Lower leg skin (tissue), 4 donors: ENCODE measurements at regions not wholly inside any gene's neighbourhood (a gene's known extent, or its start where the extent isn't known, plus 50 kb on each side); places are given as distances from the start of the nearest gene placed in this dataset.

ENCODE experiments used
- DNase-seq, 2 donors: peaks; one replicate each; pipeline ENCODE4 v3.0.0-alpha.2; 2019; ENCODE audit warnings: low spot score in 2 of 2
- H3K4me3 ChIP-seq: fragments of 200-600 bp; sonication (generic); 2 replicates; pipeline ENCODE4 v1.5.1; 2017; ENCODE audit warnings: mild to moderate bottlenecking, low read depth; ENCODE audit not compliant: poor library complexity, severe bottlenecking
- POLR2A ChIP-seq, 2 donors: fragments of 450-650 bp; IDR thresholded peaks; one replicate each; pipeline ENCODE4 v1.6.1; 2016 to 2017; ENCODE audit warnings: antibody characterized with exemption in 2 of 2, mild to moderate bottlenecking in 1 of 2, moderate library complexity in 1 of 2
- WGBS, 2 donors: methylation state at CpG; one replicate each; pipeline ENCODE4 v1.1.5; 2018; 5-methylcytosine and 5-hydroxymethylcytosine counted together
- intact Hi-C: fragments of 100-400 bp; cut with DNase I; formaldehyde crosslinking; loops from one replicate; pipeline ENCODE4 v1.15.0; 2023; ENCODE audit warnings: low total_unique reads
- TF ChIP-seq, protein P1 (sequence below), 3 donors: fragments of 450-650 bp; IDR thresholded peaks; one replicate each; pipeline ENCODE4 v1.5.1; 2016; ENCODE audit warnings: antibody characterized with exemption in 3 of 3, mild to moderate bottlenecking in 3 of 3, moderate library complexity in 2 of 3

DNA sequence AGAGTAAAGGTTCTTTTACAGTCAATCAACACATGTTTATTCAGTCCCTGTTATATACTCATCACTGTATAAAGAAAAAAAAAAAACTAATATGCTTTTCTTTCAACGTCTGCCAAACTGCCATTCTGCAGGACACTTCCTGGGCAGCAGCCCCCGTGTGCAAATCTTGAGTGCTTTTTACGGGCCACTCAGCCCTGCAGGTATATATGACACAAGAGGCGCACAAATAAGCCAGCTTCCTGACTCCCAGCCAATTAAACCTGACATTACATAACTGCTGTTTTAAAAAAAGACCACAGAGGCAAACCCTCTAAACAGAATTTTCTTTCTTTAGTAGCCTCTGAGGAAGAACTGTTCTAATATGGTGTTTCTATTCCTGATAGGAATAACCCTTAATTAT lies 263.0 kb upstream of the NEBL start:
- no peak overlapping the region for H3K4me3 ChIP-seq
- 22 to 30% methylated on average over 4 of the region's 4 CpGs for WGBS, 2 donors
- no peak for DNase-seq
- intact Hi-C loops: no loop called here
- TF ChIP-seq, protein P1, sequence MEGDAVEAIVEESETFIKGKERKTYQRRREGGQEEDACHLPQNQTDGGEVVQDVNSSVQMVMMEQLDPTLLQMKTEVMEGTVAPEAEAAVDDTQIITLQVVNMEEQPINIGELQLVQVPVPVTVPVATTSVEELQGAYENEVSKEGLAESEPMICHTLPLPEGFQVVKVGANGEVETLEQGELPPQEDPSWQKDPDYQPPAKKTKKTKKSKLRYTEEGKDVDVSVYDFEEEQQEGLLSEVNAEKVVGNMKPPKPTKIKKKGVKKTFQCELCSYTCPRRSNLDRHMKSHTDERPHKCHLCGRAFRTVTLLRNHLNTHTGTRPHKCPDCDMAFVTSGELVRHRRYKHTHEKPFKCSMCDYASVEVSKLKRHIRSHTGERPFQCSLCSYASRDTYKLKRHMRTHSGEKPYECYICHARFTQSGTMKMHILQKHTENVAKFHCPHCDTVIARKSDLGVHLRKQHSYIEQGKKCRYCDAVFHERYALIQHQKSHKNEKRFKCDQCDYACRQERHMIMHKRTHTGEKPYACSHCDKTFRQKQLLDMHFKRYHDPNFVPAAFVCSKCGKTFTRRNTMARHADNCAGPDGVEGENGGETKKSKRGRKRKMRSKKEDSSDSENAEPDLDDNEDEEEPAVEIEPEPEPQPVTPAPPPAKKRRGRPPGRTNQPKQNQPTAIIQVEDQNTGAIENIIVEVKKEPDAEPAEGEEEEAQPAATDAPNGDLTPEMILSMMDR (IDR thresholded peaks at IDR 0.05): no peak
- TF ChIP-seq POLR2A (IDR thresholded peaks at IDR 0.05): no peak

DNA sequence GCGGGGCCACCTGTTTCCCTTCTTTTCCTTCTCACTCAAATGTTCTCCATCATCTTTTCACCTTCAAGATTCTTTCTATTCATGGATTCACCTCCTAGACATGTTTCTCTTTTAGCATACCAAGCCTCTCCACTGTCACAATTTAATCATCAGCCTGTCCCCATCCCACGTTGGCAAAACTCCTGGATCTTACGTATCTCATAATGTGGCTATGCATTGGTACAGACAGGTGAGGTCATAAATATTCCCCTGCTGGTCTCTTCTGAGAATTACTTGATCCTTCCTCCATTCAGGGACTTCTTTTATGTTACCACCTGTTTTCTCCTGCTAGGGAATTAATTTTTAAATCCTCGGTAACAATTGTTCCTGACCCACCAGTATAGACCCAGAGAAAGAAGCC lies 262.6 kb upstream of the NEBL start:
- no peak for TF ChIP-seq POLR2A (IDR thresholded peaks at IDR 0.05)
- TF ChIP-seq, protein P1 (IDR thresholded peaks at IDR 0.05): no peak
- WGBS, 2 donors: 53 to 69% methylated on average over 4 of the region's 4 CpGs
- DNase-seq: no peak
- H3K4me3 ChIP-seq: no peak overlapping the region
- intact Hi-C loops: no loop called here

DNA sequence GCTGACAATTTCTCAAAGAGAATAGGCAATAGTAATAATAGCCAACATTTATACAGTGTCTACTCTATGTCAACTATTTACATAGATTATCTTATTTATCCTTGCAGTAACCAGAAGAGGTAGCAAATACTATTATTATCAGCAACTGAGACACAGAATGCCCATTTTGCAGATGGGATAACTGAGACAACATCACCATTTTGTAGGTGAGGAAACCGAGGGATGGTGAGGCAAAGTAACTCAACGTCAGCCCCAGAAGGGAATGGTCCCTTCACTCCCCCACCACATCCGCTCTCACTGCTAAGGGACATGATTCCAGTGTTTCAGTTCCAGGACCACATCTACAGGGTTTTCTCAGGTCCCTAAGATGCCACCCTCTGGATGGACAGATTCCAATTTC lies 261.2 kb upstream of the NEBL start:
- H3K4me3 ChIP-seq: no peak overlapping the region
- TF ChIP-seq, protein P1 (IDR thresholded peaks at IDR 0.05): no peak
- TF ChIP-seq POLR2A (IDR thresholded peaks at IDR 0.05): no peak
- no peak for DNase-seq
- intact Hi-C loops: no loop called here
- WGBS, 2 donors: 93 to 97% methylated on average over 3 of the region's 3 CpGs

DNA sequence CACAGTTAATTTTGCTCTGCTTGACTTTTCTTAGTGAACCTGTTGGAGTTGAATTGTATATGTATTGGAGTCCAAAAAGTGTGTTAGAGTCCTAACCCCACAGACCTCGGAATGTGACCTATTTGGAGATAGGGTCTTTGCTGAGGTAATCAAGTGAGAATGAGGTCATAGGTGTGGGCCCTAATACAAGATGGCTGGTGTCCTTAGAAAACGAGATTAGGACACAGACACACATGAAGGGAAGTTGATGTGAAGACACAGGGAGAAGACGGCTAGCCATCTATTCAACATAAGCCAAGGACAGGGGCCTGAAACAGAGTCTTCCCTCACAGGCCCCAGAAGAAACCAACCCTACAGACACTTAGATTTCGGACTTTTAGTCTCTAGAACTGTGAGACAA lies 260.6 kb upstream of the NEBL start:
- intact Hi-C loops: no loop called here
- no peak for DNase-seq
- WGBS, 2 donors: 84 to 87% methylated on average over 4 of the region's 4 CpGs
- no peak for TF ChIP-seq POLR2A (IDR thresholded peaks at IDR 0.05)
- TF ChIP-seq, protein P1 (IDR thresholded peaks at IDR 0.05): no peak
- no peak overlapping the region for H3K4me3 ChIP-seq

DNA sequence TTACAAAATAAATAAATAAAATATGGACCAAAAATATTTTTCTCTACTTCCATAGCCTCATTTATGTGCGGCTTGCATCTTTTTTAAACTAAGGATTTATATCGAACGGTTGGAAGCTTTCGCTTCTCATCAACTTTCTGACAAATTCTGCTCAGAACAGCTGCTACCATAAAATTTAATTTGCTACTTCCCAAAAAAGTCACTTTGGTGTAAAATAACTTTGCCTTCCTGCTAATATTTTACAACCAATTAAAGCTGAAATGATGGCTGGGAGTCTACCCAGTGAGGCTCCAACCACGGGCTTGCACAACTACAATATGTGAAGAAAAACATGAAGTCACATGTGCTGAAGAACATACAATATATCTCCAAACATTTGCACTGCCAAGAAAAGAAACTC lies 253.1 kb upstream of the NEBL start:
- intact Hi-C loops: no loop called here
- TF ChIP-seq, protein P1 (IDR thresholded peaks at IDR 0.05): no peak
- TF ChIP-seq POLR2A (IDR thresholded peaks at IDR 0.05): no peak
- no peak for DNase-seq
- 66 to 83% methylated on average over 5 of the region's 5 CpGs for whole genome bisulfite sequencing, 2 donors
- no peak overlapping the region for H3K4me3 ChIP-seq

DNA sequence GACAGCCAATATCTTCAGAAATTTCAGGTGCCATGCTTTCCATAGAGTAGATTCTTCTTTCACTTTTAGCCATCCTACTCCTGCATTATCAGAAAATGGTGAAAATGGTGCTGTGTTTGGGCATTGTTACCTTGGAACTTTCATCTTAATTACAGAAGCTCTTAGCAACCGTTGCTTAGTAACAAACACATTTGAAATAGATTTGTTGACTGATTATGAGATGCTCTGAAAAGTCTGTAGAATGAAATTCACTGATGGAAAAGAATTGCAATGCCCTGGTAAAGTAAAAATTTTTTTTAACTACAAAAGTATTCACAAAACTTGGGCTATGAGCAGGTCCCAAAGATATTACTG lies 249.3 kb upstream of the NEBL start:
- H3K4me3 ChIP-seq: no peak overlapping the region
- intact Hi-C loops: no loop called here
- TF ChIP-seq, protein P1 (IDR thresholded peaks at IDR 0.05): no peak
- no peak for TF ChIP-seq POLR2A (IDR thresholded peaks at IDR 0.05)
- WGBS, 2 donors: 78 to 84% methylated on average over 1 of the region's 1 CpG
- DNase-seq: no peak
